SH-SY5Y (cell line): ENCODE measurements at regions not wholly inside any gene's neighbourhood (a gene's known extent, or its start where the extent isn't known, plus 50 kb on each side); places are given as distances from the start of the nearest gene placed in this dataset.

Experiments used
- GATA2 ChIP-seq: IDR thresholded peaks from 2 replicates; pipeline ENCODE4 v1.6.1; 2011; ENCODE audit warnings: mild to moderate bottlenecking, low read depth, low read length
- GATA3 ChIP-seq: IDR thresholded peaks from 2 replicates; pipeline ENCODE4 v1.6.1; 2011; ENCODE audit warnings: low read depth, mild to moderate bottlenecking, low read length, moderate library complexity

DNA sequence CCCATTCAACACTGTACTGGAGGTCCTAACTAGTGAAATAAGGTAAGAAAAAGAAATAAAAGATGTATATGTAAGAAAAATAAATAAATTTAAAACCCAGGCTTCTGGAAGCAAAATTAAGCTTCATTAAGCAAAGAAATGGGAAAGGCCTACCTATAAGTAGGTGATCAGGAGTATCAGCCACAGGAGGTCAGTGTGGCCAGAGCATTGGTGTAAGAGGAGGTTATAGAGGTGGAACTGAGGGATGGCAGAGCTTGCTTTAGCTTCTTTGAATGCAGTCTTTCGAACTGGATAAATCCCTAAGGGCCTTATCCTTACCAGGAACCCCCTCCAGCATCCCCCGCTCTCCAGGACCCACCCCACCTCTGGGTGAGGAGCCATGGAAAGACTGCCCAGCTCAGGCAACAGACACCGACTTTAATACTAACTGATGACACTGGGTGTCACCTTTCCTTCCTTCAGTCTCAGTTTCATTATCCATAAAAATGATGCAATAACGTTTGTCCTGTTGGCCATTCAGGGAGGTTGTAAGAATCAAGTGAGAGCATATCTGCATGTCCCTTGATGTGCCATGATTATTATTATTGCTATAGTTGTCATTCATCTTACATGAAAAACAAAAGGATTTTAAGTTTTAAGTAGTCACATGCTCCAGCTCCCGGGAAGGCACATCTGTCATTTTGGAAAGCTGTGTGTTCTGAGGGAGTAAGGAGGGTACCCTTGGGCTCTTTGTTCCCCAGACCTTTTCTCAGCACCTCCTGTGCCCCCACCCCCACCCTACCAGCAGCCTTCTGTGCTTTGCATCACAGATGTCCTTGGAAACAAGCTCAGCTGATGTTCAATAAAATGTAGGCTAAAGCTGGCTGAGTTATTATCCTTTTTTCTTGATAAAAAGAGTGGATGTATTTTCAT is 50.8 kb upstream of the CTNNA1 start:
- no peak for TF ChIP-seq GATA3
- no peak for TF ChIP-seq GATA2

DNA sequence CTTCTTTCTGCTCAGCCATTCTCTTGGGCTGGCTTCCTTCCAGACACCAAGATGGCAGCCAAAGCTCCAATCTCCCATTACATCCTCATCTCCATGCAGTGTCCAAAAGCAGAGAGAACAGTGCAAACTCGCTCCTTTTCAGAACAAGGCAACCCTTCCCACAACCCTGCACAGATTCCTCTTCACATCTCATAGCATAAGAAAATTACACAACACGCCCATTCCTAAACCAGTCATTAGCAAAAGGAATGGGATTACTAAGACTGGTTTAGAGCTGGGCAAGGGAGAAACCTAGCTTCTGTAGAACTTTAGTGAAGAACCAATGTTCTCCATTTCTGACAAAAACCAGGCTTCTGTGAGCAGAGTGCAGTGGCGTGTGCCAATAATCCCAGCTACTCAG is 51.5 kb upstream of the CTNNA1 start:
- TF ChIP-seq GATA2 (no peak), GATA3 (no peak)

DNA sequence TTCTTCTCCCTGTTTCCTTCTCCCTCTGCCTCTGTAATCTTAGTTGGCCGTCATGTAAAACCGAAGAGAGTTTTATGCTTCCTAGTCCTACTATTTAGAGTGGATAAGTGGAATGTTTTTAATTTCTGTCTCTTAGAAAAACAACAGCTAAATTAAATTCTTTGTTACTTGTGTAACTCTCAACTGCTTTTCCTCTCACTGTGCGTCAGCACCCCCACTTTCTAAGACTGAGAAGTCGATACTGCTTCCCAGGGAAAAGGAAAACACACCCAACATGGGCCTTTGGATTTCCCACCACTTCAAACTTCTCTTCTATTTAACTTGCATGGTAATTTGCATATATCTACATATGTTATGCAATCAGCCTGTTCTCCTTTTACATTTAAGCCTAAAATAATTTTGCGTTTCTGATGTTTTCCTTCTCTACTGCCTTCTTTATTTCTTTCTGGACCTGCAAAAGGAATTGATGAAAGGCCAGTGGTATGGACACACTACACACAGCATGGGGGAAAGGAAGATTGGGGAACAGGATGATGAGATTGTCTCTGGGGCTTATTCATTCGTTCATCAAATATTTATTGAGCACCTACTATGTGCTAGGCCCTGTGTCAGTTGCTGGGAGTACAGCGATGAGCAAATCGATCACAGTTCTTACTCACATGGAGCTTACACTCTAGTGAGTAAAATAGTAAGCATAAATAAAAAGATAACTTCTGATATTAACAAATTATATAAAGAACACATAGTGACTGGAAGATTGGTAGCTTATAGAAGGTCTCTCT is 52.5 kb upstream of the CTNNA1 start:
- TF ChIP-seq GATA3: no peak

DNA sequence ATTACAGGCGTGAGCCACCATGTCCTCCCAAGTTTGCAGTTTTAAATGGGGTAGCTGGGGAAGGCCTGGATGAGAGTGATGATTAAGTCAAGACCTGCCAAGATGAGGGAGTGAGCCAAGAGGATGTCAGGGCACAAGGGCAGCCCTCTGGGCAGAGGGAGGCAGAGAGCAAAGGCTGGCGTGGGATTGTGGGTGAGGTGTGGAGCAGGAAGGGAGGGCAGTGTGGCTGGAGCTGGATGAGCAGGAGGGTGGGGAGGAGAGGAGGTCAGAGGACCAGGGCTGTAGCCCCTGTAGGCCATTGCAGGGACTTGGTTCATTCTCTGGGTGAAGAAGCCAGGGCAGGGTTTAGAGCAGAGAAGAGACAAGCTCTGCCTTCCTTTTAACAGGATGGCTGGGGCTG is 53.7 kb upstream of the CTNNA1 start:
- TF ChIP-seq GATA2 (no peak), GATA3 (no peak)

DNA sequence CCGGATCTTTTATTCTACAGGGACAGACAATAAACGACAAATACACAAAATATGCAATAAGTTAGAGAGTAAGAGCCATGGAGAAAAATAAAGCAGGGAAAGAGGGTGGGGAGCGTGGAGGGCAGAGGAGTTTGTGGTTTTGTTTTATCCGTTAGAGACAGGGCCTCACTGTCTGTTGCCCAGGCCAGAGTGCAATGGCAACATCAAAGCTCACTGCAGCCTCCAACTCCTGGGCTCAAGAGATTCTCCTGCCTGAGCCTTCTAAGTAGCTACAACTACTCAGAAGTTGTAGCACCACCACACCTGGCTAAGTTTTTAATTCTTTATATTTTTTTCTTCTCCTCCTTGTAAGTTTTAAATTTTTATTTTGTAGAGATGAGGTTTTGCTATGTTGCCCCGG is 54.5 kb upstream of the CTNNA1 start:
- no peak for TF ChIP-seq GATA2
- TF ChIP-seq GATA3: no peak

DNA sequence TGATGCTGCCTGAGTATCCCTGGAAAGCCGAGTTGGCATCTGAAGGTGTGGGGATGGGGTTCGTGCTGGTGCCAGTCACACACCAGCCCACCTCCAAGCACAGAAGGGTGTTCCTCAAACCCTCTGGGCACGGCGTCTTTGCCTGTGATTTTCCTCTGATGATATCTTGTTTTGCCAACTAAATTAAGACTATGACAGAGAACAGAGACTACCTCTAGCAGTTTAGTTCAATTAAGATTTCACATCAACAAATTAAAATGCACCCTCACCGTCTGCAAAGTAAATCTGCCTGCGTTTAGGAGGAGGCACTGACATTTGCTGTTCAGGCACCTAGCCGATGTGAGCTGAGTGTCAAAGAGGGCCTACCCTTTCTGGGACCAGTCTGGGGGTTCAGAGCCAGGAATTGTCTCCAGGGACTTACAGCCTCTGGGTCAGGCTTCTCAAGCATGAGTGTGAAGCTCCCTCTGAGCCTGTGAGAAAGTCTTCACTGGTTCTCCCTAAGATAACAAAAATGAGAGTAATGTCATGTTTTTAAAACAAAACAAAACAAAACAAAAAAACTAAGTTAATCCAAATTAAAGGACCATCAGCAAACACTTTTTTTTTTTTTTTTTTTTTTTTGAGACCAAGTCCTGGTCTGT is 55.4 kb upstream of the CTNNA1 start:
- TF ChIP-seq GATA2 (peak; percentile 86), GATA3 (peak; percentile 73)

DNA sequence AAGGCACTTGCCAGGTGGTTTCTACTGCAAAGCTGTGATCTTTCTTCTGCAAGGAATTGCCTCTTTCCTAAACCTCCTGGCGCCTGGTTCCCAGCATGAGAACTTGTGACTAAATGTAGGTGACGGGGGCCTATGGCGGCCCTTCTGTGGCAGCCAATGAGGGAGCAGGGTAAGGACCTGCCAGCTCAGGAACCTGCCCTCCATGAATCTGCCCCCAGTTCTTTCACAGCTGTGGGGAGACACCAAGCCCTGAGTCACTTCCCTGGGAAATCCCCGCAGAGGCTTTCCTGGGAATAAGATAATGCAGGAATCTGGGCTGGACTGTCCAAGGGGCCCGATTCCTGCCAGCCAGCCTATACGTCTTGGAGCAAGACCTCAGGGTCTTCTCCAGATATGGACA is 56.7 kb upstream of the CTNNA1 start:
- TF ChIP-seq GATA2: no peak
- no peak for TF ChIP-seq GATA3

DNA sequence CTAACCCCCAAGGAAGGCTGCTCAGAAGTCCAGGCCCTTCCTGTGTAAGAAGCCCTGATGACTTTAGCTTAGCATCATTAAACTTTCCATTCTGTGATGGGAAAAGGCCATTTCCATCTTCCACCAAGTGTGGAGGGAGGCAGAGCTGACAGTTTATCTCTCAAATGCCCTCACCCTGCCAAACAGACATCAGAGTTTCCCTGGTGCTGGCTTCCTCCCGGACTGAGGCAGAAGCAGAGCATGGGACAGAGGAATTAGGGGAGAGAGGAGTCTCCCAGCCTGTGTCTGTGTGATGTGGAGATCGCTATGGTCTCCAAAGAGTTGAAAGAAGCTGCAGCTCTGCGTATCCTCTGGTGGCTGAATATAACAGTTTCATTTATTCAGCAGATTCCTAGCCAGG is 57.4 kb upstream of the CTNNA1 start:
- no peak for TF ChIP-seq GATA3

DNA sequence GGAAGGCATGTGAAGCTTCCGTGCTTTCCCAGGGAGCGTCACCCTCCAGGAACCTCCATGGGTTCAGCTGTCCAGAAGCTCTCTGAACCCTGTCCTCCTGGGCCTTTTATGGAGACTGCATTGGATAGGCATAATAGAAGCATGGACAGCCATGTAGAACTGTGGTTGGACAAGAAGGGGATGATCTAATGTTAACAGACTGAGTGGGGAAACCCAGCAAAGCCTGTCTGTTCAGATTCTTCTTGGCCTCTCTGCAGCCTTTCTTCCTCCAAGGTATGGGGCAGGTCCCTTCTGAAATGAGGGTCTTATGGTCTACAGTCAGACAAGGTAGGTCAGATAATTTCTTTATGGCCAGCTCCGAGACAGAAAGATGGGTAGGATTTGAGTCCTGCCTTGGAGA is 59.1 kb upstream of the CTNNA1 start:
- TF ChIP-seq GATA2 (no peak), GATA3 (no peak)

DNA sequence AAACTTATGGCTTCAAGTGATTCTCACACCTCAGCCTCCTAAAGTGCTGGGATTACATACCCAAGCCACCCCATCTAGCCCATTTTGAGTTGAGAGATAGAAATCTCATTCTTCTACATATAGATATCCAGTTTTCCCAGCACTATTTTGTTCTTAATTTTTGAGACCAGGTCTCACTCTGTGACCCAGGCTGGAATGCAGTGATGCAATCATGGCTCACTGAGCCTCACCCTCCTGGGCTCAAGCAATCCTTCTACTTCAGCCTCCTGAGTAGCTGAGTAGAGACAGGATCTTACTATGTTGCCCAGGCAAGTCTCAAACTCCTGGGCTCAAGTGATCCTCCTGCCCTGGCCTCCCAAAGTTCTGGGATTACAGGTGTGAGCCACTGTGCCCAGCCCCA is 60.9 kb upstream of the CTNNA1 start:
- TF ChIP-seq GATA2 (no peak), GATA3 (no peak)

DNA sequence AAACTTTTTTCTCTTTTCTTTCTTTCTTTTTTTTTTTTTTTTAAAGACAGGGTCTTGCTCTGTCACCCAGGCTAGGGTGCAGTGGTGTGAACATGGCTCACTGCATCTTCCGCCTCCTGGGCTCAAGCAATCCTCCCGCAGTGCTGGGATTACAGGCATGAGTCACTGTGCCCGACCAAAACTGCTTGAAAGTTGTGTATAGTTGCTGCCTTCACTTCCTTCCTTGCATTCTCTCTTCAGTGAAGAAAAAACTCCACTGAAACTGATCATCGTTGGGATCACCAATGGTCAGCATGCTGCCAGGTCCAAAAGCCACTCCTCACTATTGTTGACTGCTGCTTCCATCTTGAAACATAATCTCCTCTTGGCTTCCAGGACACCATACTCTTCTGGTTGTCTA is 66.6 kb upstream of the CTNNA1 start:
- TF ChIP-seq GATA2: no peak
- TF ChIP-seq GATA3: no peak

DNA sequence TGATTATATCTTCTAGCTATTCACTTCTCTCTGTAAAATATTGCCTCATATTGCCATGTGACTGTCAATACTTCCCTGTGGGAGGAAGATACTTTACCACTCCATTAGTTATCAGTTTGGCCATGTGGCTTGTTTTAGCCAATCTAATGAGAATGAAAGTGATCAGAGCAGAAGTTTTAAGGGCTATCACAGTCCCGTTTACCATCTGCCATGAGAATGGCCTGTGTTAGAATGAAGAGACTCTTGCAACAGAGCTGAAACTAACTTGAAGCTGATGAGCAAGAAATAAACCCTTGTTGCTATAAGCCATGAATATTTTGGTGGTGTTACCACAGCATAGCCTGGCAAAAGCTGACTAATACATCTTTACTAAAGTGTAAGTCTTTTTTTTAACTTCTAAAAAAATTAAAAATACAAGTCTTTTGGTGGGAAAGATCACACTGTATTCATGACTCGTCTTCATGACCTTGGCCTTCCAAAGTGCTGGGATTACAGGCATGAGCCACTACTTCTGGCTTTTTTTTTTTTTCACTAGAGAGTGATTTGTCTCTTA is 68.0 kb upstream of the CTNNA1 start:
- TF ChIP-seq GATA3 (no peak), GATA2 (no peak)

DNA sequence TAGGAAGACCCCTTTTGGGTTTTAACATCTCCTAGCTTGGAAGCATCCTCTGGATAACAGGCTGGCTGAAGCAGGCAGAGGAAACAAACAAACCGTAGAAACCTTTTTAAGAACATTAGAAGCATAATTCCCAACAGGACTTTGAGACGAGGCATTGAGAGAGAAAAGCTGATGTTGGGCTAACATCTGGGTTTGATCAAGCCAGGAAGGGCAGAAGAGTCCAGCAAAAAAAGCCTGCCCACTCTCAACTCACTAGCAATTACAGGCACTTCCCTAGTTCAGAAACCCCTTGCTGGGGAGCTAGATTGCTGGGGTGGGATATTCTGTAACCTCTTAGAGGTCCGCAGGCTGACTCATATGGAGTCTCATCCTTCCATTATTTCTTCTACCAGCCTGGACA is 75.4 kb upstream of the CTNNA1 start:
- TF ChIP-seq GATA2 (no peak), GATA3 (no peak)

DNA sequence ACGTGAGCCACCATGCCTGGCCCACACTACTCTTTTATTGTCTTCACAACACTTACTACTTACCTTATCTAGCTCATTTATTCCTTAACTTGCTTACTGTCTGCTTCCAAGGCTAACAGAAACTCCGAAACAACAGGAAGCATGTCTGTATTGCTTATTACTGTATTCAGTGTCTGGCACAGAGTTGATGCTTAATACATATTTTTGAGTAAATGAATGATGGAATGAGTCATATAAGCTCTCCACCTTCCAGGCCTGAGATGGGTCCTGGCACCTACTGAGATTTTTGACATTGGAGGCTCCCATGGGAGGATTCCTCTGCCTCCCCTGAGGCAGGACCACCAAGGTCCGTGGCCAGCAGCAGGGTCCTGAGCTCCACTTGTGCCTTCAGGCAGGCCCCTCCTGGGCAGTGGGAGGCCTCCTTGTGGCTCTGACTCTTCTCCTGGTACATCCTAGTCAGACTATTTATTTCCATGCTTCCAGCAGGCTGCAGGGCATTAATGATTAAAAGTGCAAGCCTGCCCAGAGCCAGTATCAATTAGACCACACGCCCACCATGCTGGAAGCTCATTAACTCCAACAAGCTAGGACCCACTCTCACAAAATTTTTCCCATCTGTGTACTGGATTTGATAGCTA is 76.5 kb upstream of the CTNNA1 start:
- TF ChIP-seq GATA3 (no peak), GATA2 (no peak)
